GM08714 (cell line): ENCODE measurements at regions not wholly inside any gene's neighbourhood (a gene's known extent, or its start where the extent isn't known, plus 50 kb on each side); places are given as distances from the start of the nearest gene placed in this dataset.

Source experiments
- H3K4me3 ChIP-seq: fragments of 200-500 bp; sonication (Bioruptor generic); 2 replicates; pipeline ENCODE4 v1.5.1; 2014; ENCODE audit warnings: mild to moderate bottlenecking, low read length, inconsistent platforms
- ZNF274 ChIP-seq: IDR thresholded peaks from 2 replicates; pipeline ENCODE4 v1.6.1; 2012; ENCODE audit warnings: mild to moderate bottlenecking, low read depth, low read length

- H3K4me3 ChIP-seq = no peak overlapping the region
- no peak for TF ChIP-seq ZNF274
Observed at GRCh38 chr16:79662669-79663313, 62.3 kb upstream of the MAF start.

- H3K4me3 ChIP-seq = no peak overlapping the region
- no peak for TF ChIP-seq ZNF274
Observed at GRCh38 chr16:79662122-79662521, 61.6 kb upstream of the MAF start.

GRCh38 chr16:79661578-79661977 is 61.0 kb upstream of the MAF start:
- no peak for TF ChIP-seq ZNF274
- H3K4me3 ChIP-seq = no peak overlapping the region

- no peak overlapping the region for H3K4me3 ChIP-seq
- no peak for TF ChIP-seq ZNF274
Observed at GRCh38 chr16:79659344-79659743, 58.8 kb upstream of the MAF start.

- H3K4me3 ChIP-seq = no peak overlapping the region
- no peak for TF ChIP-seq ZNF274
Observed at GRCh38 chr16:79658301-79659033, 57.9 kb upstream of the MAF start.

GRCh38 chr16:79656553-79657115 is 56.1 kb upstream of the MAF start:
- TF ChIP-seq ZNF274 = no peak

GRCh38 chr16:79653373-79653891 is 52.9 kb upstream of the MAF start:
- TF ChIP-seq ZNF274 = no peak
- no peak overlapping the region for H3K4me3 ChIP-seq

More at GRCh38 chr16:79656553-79657115, 56.1 kb upstream of the MAF start:
- no peak overlapping the region for H3K4me3 ChIP-seq

GRCh38 chr16:79651363-79651762 is 50.8 kb upstream of the MAF start:
- H3K4me3 ChIP-seq = no peak overlapping the region
- no peak for TF ChIP-seq ZNF274
